C4-2B (cell line): ENCODE measurements at regions not wholly inside any gene's neighbourhood (a gene's known extent, or its start where the extent isn't known, plus 50 kb on each side); places are given as distances from the start of the nearest gene placed in this dataset.

Experiments used
- ZFX ChIP-seq: fragments of 450-650 bp; IDR thresholded peaks from 2 replicates; pipeline ENCODE4 v1.6.1; 2017
- TF ChIP-seq, protein P1 (sequence below): fragments of 450-650 bp; conservative IDR thresholded peaks from 2 replicates; pipeline ENCODE4 v1.5.1; 2017; ENCODE audit warnings: mild to moderate bottlenecking

DNA sequence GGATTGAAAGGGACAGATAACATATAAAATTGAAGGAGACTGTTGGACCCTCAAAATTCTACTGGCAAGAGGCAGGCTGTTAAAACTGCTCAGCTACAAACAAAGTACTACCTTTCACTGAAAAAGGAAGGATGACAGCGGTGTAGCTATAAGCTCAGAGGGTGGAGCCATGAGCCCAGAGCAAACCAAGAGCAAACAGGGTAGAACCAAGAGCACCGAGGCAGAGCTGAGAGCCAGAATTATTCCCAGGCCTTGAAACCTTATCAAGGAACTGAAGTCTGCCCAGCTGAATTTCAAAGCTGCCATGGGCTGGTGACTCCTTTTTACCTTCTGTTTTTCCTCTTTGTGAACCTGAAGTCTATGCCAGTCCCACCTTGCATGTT is 74.7 kb upstream of the SLC4A11 start:
- TF ChIP-seq, protein P1, sequence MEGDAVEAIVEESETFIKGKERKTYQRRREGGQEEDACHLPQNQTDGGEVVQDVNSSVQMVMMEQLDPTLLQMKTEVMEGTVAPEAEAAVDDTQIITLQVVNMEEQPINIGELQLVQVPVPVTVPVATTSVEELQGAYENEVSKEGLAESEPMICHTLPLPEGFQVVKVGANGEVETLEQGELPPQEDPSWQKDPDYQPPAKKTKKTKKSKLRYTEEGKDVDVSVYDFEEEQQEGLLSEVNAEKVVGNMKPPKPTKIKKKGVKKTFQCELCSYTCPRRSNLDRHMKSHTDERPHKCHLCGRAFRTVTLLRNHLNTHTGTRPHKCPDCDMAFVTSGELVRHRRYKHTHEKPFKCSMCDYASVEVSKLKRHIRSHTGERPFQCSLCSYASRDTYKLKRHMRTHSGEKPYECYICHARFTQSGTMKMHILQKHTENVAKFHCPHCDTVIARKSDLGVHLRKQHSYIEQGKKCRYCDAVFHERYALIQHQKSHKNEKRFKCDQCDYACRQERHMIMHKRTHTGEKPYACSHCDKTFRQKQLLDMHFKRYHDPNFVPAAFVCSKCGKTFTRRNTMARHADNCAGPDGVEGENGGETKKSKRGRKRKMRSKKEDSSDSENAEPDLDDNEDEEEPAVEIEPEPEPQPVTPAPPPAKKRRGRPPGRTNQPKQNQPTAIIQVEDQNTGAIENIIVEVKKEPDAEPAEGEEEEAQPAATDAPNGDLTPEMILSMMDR, result peak; percentile 48
- TF ChIP-seq ZFX, result no peak
